SK-N-SH (cell line): ENCODE measurements at regions not wholly inside any gene's neighbourhood (a gene's known extent, or its start where the extent isn't known, plus 50 kb on each side); places are given as distances from the start of the nearest gene placed in this dataset.

Experiments
- CTCF ChIA-PET: fragments of 300-600, 350-600 bp; formaldehyde crosslinking; extraction: SDS; loops from one replicate; lab custom pipeline; 2021; lab: Yijun Ruan, JAX
- POLR2A ChIA-PET: fragments of 350-600 bp; sonication (Branson Sonifier 250); formaldehyde crosslinking; extraction: SDS; loops from one replicate; lab custom pipeline; 2020; ENCODE audit warnings: antibody characterized with exemption, inconsistent platforms; lab: Yijun Ruan, JAX
- DNase-seq: peaks from one replicate; pipeline ENCODE4 v3.0.0; 2012
- H2AFZ ChIP-seq: fragments of 200-600 bp; sonication (generic); 2 replicates; pipeline ENCODE4 v1.8.1; 2016; ENCODE audit warnings: antibody characterized with exemption, mild to moderate bottlenecking, low read depth
- H3F3A ChIP-seq: fragments of 200-600 bp; sonication (generic); replicated peaks from 2 replicates; pipeline ENCODE3; 2016; ENCODE audit warnings: antibody characterized with exemption, mild to moderate bottlenecking; ENCODE audit not compliant: insufficient read depth
- H3K27ac ChIP-seq, 2 experiments: fragments of 200-500 bp in 1 of 2; fragments of 200-600 bp in 1 of 2; sonication (Bioruptor generic) in 1 of 2; sonication (generic), shearing (Covaris generic) in 1 of 2; 2 replicates each; pipeline versions ENCODE4 v1.5.1 to v1.6.1; 2014 to 2016; ENCODE audit warnings: low read depth in 2 of 2, inconsistent platforms in 1 of 2, low read length in 1 of 2, mild to moderate bottlenecking in 1 of 2, mixed read lengths in 1 of 2
- H3K27me3 ChIP-seq: fragments of 200-600 bp; sonication (generic), shearing (Covaris generic); 2 replicates; pipeline ENCODE4 v1.6.1; 2016; ENCODE audit warnings: mixed run types; ENCODE audit not compliant: insufficient read depth
- H3K36me3 ChIP-seq, 2 experiments: fragments of 200-500 bp in 1 of 2; fragments of 200-600 bp in 1 of 2; sonication (Bioruptor generic) in 1 of 2; sonication (generic) in 1 of 2; replicated peaks in 1 of 2; 2 replicates each; pipeline versions ENCODE3 to v1.5.1; 2014 to 2016; ENCODE audit warnings: low read length in 1 of 2, mild to moderate bottlenecking in 1 of 2; ENCODE audit not compliant: insufficient read depth in 2 of 2, control insufficient read depth in 1 of 2
- H3K4me1 ChIP-seq, 2 experiments: fragments of 200-500 bp in 1 of 2; fragments of 200-600 bp in 1 of 2; sonication (Bioruptor generic) in 1 of 2; sonication (generic), shearing (Covaris generic) in 1 of 2; 2 replicates each; pipeline versions ENCODE4 v1.5.1 to v1.6.1; 2014 to 2016; ENCODE audit warnings: low read depth in 1 of 2, low read length in 1 of 2, mixed run types in 1 of 2; ENCODE audit not compliant: insufficient read depth in 2 of 2, control insufficient read depth in 1 of 2
- H3K4me2 ChIP-seq: fragments of 200-600 bp; sonication (generic), shearing (Covaris generic); 2 replicates; pipeline ENCODE4 v1.6.1; 2017; ENCODE audit warnings: mixed run types
- H3K4me3 ChIP-seq, 2 experiments: fragments of 200-500 bp in 1 of 2; fragments of 200-600 bp in 1 of 2; sonication (Bioruptor generic) in 1 of 2; sonication (generic), shearing (Covaris generic) in 1 of 2; 2 replicates each; pipeline versions ENCODE4 v1.5.1 to v1.8.1; 2014 to 2016; ENCODE audit warnings: low read depth in 2 of 2, inconsistent platforms in 1 of 2, low read length in 1 of 2, mild to moderate bottlenecking in 1 of 2, mixed read lengths in 1 of 2, moderate library complexity in 1 of 2
- H3K79me2 ChIP-seq: fragments of 200-600 bp; sonication (generic); 2 replicates; pipeline ENCODE4 v1.8.1; 2017; ENCODE audit warnings: mild to moderate bottlenecking; ENCODE audit not compliant: insufficient read depth
- H3K9ac ChIP-seq: fragments of 200-600 bp; sonication (generic); 2 replicates; pipeline ENCODE4 v1.6.1; 2017; ENCODE audit warnings: mixed run types
- H3K9me2 ChIP-seq: fragments of 200-600 bp; sonication (generic); 2 replicates; pipeline ENCODE4 v1.6.1; 2017; ENCODE audit warnings: mixed run types
- H3K9me3 ChIP-seq: fragments of 200-600 bp; sonication (generic); 2 replicates; pipeline ENCODE4 v1.6.1; 2017; ENCODE audit warnings: mixed run types, mild to moderate bottlenecking, moderate library complexity
- H4K20me1 ChIP-seq: fragments of 200-600 bp; sonication (generic); 2 replicates; pipeline ENCODE4 v1.6.1; 2017; ENCODE audit warnings: mild to moderate bottlenecking, mixed run types; ENCODE audit not compliant: insufficient read depth
- CHD2 ChIP-seq: fragments of 150-350 bp; IDR thresholded peaks from 2 replicates; pipeline ENCODE4 v1.6.1; 2018; ENCODE audit warnings: low read length; ENCODE audit not compliant: partially characterized antibody
- EZH2phosphoT487 ChIP-seq: fragments of 200-600 bp; sonication (generic); IDR thresholded peaks from 2 replicates; pipeline ENCODE4 v1.6.1; 2017; ENCODE audit warnings: low read depth, mixed run types, mild to moderate bottlenecking, antibody characterized with exemption, moderate library complexity, borderline replicate concordance
- FOSL2 ChIP-seq: IDR thresholded peaks from 2 replicates; pipeline ENCODE4 v1.4.0; 2012; ENCODE audit warnings: low read depth, mild to moderate bottlenecking, moderate library complexity, borderline replicate concordance
- FOXJ3 ChIP-seq: sonication (generic); formaldehyde crosslinking; IDR thresholded peaks from 2 replicates; pipeline ENCODE4 v1.5.1; 2020; ENCODE audit warnings: mild to moderate bottlenecking, missing genetic modification reagents
- FOXM1 ChIP-seq: IDR thresholded peaks from 2 replicates; pipeline ENCODE4 v1.4.0; 2012; ENCODE audit warnings: low read depth, mild to moderate bottlenecking
- GABPA ChIP-seq: IDR thresholded peaks from 2 replicates; pipeline ENCODE4 v1.4.0; 2012; ENCODE audit warnings: low read depth, mild to moderate bottlenecking
- GATA2 ChIP-seq: sonication (generic); formaldehyde crosslinking; IDR thresholded peaks from 2 replicates; pipeline ENCODE4 v1.5.0; 2020; ENCODE audit warnings: mild to moderate bottlenecking, missing genetic modification reagents
- JUND ChIP-seq: IDR thresholded peaks from 2 replicates; pipeline ENCODE4 v1.4.0; 2012
- MAX ChIP-seq: IDR thresholded peaks from 2 replicates; pipeline ENCODE4 v1.4.0; 2012; ENCODE audit warnings: low read depth
- MEF2A ChIP-seq: IDR thresholded peaks from 2 replicates; pipeline ENCODE4 v1.4.0; 2012; ENCODE audit warnings: low read depth, borderline replicate concordance
- MXI1 ChIP-seq: IDR thresholded peaks from 2 replicates; pipeline ENCODE4 v1.6.1; 2012; ENCODE audit warnings: mild to moderate bottlenecking, low read depth, low read length, improper control_type of control experiment
- PBX3 ChIP-seq: IDR thresholded peaks from 2 replicates; pipeline ENCODE4; 2012
- POLR2AphosphoS5 ChIP-seq: IDR thresholded peaks from 2 replicates; pipeline ENCODE4 v1.6.1; 2012; ENCODE audit warnings: low read depth, low read length
- RAD21 ChIP-seq: IDR thresholded peaks from 2 replicates; pipeline ENCODE4 v1.6.1; 2012; ENCODE audit warnings: mild to moderate bottlenecking, low read length
- RCOR1 ChIP-seq: fragments of 150-350 bp; IDR thresholded peaks from 2 replicates; pipeline ENCODE4 v1.6.1; 2017; ENCODE audit warnings: antibody characterized with exemption, low read length
- RXRA ChIP-seq: IDR thresholded peaks from 2 replicates; pipeline ENCODE4 v1.4.0; 2012; ENCODE audit warnings: low read depth, mild to moderate bottlenecking, borderline replicate concordance
- SIN3A ChIP-seq: IDR thresholded peaks from 2 replicates; pipeline ENCODE4 v1.6.1; 2012; ENCODE audit warnings: low read depth, mild to moderate bottlenecking, low read length, moderate library complexity, borderline replicate concordance
- SMC3 ChIP-seq: IDR thresholded peaks from 2 replicates; pipeline ENCODE4 v1.6.1; 2012; ENCODE audit warnings: low read depth, low read length, improper control_type of control experiment
- YY1 ChIP-seq: IDR thresholded peaks from 2 replicates; pipeline ENCODE4 v1.4.0; 2012; ENCODE audit warnings: low read depth, mild to moderate bottlenecking
- WGBS: methylation state at CpG from one replicate; pipeline ENCODE4 v1.1.6; 2017; ENCODE audit warnings: low lambda C conversion rate; 5-methylcytosine and 5-hydroxymethylcytosine counted together
- TF ChIP-seq, protein P1 (sequence below): fragments of 200-600 bp; sonication (generic); IDR thresholded peaks from 2 replicates; pipeline ENCODE4 v1.6.1; 2017; ENCODE audit warnings: antibody characterized with exemption, mild to moderate bottlenecking, moderate library complexity
- TF ChIP-seq, protein P2 (sequence below): fragments of 150-350 bp; IDR thresholded peaks from 2 replicates; pipeline ENCODE4 v1.6.1; 2017; ENCODE audit warnings: antibody characterized with exemption, low read length, low read depth, borderline replicate concordance
- TF ChIP-seq, protein P3 (sequence below): fragments of 150-350 bp; IDR thresholded peaks from 2 replicates; pipeline ENCODE4 v1.6.1; 2016; ENCODE audit warnings: mild to moderate bottlenecking, low read depth, low read length

DNA sequence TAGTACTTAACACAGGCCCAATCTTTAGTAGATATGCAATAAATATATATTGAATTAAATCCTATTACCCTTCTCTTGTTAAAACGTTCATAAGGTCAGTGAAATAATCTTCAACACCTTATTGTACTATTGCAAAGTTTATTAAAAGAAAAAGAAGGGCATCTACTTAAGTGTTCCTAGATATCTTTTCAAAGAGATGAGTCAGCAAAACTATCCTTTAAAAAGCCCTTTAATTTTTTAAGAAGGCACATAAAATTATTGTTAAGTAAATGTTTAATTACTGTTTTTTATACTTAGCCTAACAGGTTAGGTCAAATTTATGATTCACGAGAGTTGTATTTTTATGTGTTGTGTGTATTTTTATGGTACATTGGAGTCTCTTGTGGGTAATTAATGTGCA is 77.3 kb upstream of the PPP1R2C start:
- no peak overlapping the region for H3K4me3 ChIP-seq
- H3K4me1 ChIP-seq: no peaks in the 10 kb centered on the region
- no peaks in the 10 kb centered on the region for H3F3A ChIP-seq
- H2AFZ ChIP-seq: no peak overlapping the region
- POLR2A ChIA-PET: no interaction called here
- WGBS: 5% methylated on average over 2 of the region's 2 CpGs
- no peak overlapping the region for H3K4me2 ChIP-seq
- H3K79me2 ChIP-seq: no peaks in the 10 kb centered on the region
- H3K9me3 ChIP-seq: no peaks in the 10 kb centered on the region
- DNase-seq: no peak
- H3K27ac ChIP-seq: no peak overlapping the region
- CTCF ChIA-PET: no interaction called here
- H4K20me1 ChIP-seq: no peaks in the 10 kb centered on the region
- H3K27me3 ChIP-seq: no peaks in the 10 kb centered on the region
- TF ChIP-seq EZH2phosphoT487 (no peak), SIN3A (no peak), FOXM1 (no peak), RCOR1 (no peak), GABPA (no peak), GATA2 (CRISPR knock-in tag) (no peak)
- TF ChIP-seq, protein P1, sequence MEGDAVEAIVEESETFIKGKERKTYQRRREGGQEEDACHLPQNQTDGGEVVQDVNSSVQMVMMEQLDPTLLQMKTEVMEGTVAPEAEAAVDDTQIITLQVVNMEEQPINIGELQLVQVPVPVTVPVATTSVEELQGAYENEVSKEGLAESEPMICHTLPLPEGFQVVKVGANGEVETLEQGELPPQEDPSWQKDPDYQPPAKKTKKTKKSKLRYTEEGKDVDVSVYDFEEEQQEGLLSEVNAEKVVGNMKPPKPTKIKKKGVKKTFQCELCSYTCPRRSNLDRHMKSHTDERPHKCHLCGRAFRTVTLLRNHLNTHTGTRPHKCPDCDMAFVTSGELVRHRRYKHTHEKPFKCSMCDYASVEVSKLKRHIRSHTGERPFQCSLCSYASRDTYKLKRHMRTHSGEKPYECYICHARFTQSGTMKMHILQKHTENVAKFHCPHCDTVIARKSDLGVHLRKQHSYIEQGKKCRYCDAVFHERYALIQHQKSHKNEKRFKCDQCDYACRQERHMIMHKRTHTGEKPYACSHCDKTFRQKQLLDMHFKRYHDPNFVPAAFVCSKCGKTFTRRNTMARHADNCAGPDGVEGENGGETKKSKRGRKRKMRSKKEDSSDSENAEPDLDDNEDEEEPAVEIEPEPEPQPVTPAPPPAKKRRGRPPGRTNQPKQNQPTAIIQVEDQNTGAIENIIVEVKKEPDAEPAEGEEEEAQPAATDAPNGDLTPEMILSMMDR: no peak
- H3K36me3 ChIP-seq: no peaks in the 10 kb centered on the region
- no peak overlapping the region for H3K9ac ChIP-seq
- H3K9me2 ChIP-seq: no peaks in the 10 kb centered on the region

GRCh38 chrX:42857766-42858165 is 79.8 kb upstream of the PPP1R2C start:
- no peak overlapping the region for H3K4me2 ChIP-seq
- no peaks in the 10 kb centered on the region for H3F3A ChIP-seq
- no peak overlapping the region for H3K4me3 ChIP-seq
- ChIA-PET CTCF (no interaction called here), POLR2A (no interaction called here)
- no peaks in the 10 kb centered on the region for H3K36me3 ChIP-seq
- no peaks in the 10 kb centered on the region for H4K20me1 ChIP-seq
- H3K9ac ChIP-seq: no peak overlapping the region
- H3K27ac ChIP-seq: no peak overlapping the region
- DNase-seq: no peak
- no peak overlapping the region for H2AFZ ChIP-seq
- 0% methylated on average over 1 of the region's 1 CpG for WGBS
- H3K9me3 ChIP-seq: no peaks in the 10 kb centered on the region
- no peaks in the 10 kb centered on the region for H3K9me2 ChIP-seq
- no peaks in the 10 kb centered on the region for H3K79me2 ChIP-seq
- no peaks in the 10 kb centered on the region for H3K27me3 ChIP-seq
- no peaks in the 10 kb centered on the region for H3K4me1 ChIP-seq
- TF ChIP-seq RAD21 (no peak), RXRA (no peak), FOSL2 (no peak), MXI1 (no peak), FOXJ3 (CRISPR knock-in tag) (no peak), MAX (no peak), CHD2 (no peak), JUND (no peak), MEF2A (no peak), POLR2AphosphoS5 (no peak), EZH2phosphoT487 (no peak), SMC3 (no peak), PBX3 (no peak), FOXM1 (no peak), YY1 (no peak)
- TF ChIP-seq, protein P2, sequence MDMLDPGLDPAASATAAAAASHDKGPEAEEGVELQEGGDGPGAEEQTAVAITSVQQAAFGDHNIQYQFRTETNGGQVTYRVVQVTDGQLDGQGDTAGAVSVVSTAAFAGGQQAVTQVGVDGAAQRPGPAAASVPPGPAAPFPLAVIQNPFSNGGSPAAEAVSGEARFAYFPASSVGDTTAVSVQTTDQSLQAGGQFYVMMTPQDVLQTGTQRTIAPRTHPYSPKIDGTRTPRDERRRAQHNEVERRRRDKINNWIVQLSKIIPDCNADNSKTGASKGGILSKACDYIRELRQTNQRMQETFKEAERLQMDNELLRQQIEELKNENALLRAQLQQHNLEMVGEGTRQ: no peak
- TF ChIP-seq, protein P3, sequence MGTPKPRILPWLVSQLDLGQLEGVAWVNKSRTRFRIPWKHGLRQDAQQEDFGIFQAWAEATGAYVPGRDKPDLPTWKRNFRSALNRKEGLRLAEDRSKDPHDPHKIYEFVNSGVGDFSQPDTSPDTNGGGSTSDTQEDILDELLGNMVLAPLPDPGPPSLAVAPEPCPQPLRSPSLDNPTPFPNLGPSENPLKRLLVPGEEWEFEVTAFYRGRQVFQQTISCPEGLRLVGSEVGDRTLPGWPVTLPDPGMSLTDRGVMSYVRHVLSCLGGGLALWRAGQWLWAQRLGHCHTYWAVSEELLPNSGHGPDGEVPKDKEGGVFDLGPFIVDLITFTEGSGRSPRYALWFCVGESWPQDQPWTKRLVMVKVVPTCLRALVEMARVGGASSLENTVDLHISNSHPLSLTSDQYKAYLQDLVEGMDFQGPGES: no peak
